ENCODE measurements at regions not wholly inside any gene's neighbourhood (a gene's known extent, or its start where the extent isn't known, plus 50 kb on each side); places are given as distances from the start of the nearest gene placed in this dataset.

GRCh38 chr22:49218142-49218541 lies 609.5 kb downstream of the BRD1 start:
- no peak overlapping the region for H3K4me3 ChIP-seq
- H3K9me3 ChIP-seq: peaks cover 0 to 16% of the 10 kb centered on the region in 2 donors
- H3K27ac ChIP-seq: no peak overlapping the region
- H3K4me1 ChIP-seq: no peaks in the 10 kb centered on the region
- DNase-seq (ENCODE audit: low spot score): peak; percentile 16
- no peaks in the 10 kb centered on the region for H3K36me3 ChIP-seq
- TF ChIP-seq CTCF (IDR thresholded peaks at IDR 0.05): no peak
- no peaks in the 10 kb centered on the region for H3K27me3 ChIP-seq

GRCh38 chr22:49216579-49216978 lies 611.1 kb downstream of the BRD1 start:
- H3K4me1 ChIP-seq: no peaks in the 10 kb centered on the region
- peaks cover 0 to 16% of the 10 kb centered on the region in 2 donors for H3K9me3 ChIP-seq
- no peak for TF ChIP-seq CTCF (IDR thresholded peaks at IDR 0.05)
- no peaks in the 10 kb centered on the region for H3K27me3 ChIP-seq
- H3K36me3 ChIP-seq: no peaks in the 10 kb centered on the region
- no peak overlapping the region for H3K4me3 ChIP-seq
- H3K27ac ChIP-seq: no peak overlapping the region
- DNase-seq (ENCODE audit: low spot score): peak; percentile 50

- Histone ChIP-seq H3K27me3 (no peaks in the 10 kb centered on the region), H3K4me3 (no peak overlapping the region), H3K9me3 (peaks cover 0 to 16% of the 10 kb centered on the region in 2 donors), H3K27ac (no peak overlapping the region), H3K36me3 (no peaks in the 10 kb centered on the region), H3K4me1 (no peaks in the 10 kb centered on the region)
- no peak for TF ChIP-seq CTCF (IDR thresholded peaks at IDR 0.05)
- peak; percentile 42 for DNase-seq (ENCODE audit: low spot score)
Observed at GRCh38 chr22:49215840-49216239, 611.8 kb downstream of the BRD1 start.

GRCh38 chr22:49214976-49215375 lies 612.7 kb downstream of the BRD1 start:
- H3K27me3 ChIP-seq: no peaks in the 10 kb centered on the region
- no peak overlapping the region for H3K27ac ChIP-seq
- H3K9me3 ChIP-seq: peaks cover 0 to 16% of the 10 kb centered on the region in 2 donors
- H3K4me1 ChIP-seq: no peaks in the 10 kb centered on the region
- H3K36me3 ChIP-seq: no peaks in the 10 kb centered on the region
- no peak overlapping the region for H3K4me3 ChIP-seq
- no peak for TF ChIP-seq CTCF (IDR thresholded peaks at IDR 0.05)
- DNase-seq (ENCODE audit: low spot score): no peak

GRCh38 chr22:49213731-49214352 lies 613.8 kb downstream of the BRD1 start:
- H3K27ac ChIP-seq: no peak overlapping the region
- TF ChIP-seq CTCF (IDR thresholded peaks at IDR 0.05): no peak
- H3K9me3 ChIP-seq: peaks cover 0 to 10% of the 10 kb centered on the region in 2 donors
- no peaks in the 10 kb centered on the region for H3K36me3 ChIP-seq
- DNase-seq (ENCODE audit: low spot score): peak; percentile 49
- no peak overlapping the region for H3K4me3 ChIP-seq
- no peaks in the 10 kb centered on the region for H3K27me3 ChIP-seq
- H3K4me1 ChIP-seq: no peaks in the 10 kb centered on the region

GRCh38 chr22:49212466-49212865 lies 615.2 kb downstream of the BRD1 start:
- H3K9me3 ChIP-seq: no peaks in the 10 kb centered on the region
- DNase-seq (ENCODE audit: low spot score): peak; percentile 28
- H3K27ac ChIP-seq: no peak overlapping the region
- no peak for TF ChIP-seq CTCF (IDR thresholded peaks at IDR 0.05)
- H3K4me1 ChIP-seq: no peaks in the 10 kb centered on the region
- no peak overlapping the region for H3K4me3 ChIP-seq
- no peaks in the 10 kb centered on the region for H3K36me3 ChIP-seq
- H3K27me3 ChIP-seq: no peaks in the 10 kb centered on the region

All from right atrium auricular region (tissue), 2 donors.